ENCODE measurements at regions not wholly inside any gene's neighbourhood (a gene's known extent, or its start where the extent isn't known, plus 50 kb on each side); places are given as distances from the start of the nearest gene placed in this dataset.

GRCh38 chr2:129212299-129212958, 767.0 kb upstream of the RAB6C start:
- TF ChIP-seq CTCF (IDR thresholded peaks at IDR 0.05 in 4 of 5, conservative IDR thresholded peaks at IDR 0.05 in 1 of 5) = no peak
- no peak for TF ChIP-seq POLR2A (IDR thresholded peaks at IDR 0.05)
